SK-N-SH (cell line): ENCODE measurements at regions not wholly inside any gene's neighbourhood (a gene's known extent, or its start where the extent isn't known, plus 50 kb on each side); places are given as distances from the start of the nearest gene placed in this dataset.

Source experiments
- EP300 ChIP-seq, 2 experiments: IDR thresholded peaks; 2 replicates each; pipeline versions ENCODE4 v1.4.0 to v1.6.1; 2012; ENCODE audit warnings: borderline replicate concordance in 1 of 2, low read depth in 1 of 2, low read length in 1 of 2
- MEF2A ChIP-seq: IDR thresholded peaks from 2 replicates; pipeline ENCODE4 v1.4.0; 2012; ENCODE audit warnings: low read depth, borderline replicate concordance
- POLR2AphosphoS5 ChIP-seq: IDR thresholded peaks from 2 replicates; pipeline ENCODE4 v1.6.1; 2012; ENCODE audit warnings: low read depth, low read length
- RFX5 ChIP-seq: IDR thresholded peaks from 2 replicates; pipeline ENCODE4 v1.6.1; 2012; ENCODE audit warnings: mild to moderate bottlenecking, improper control_type of control experiment, low read length
- SIN3A ChIP-seq: IDR thresholded peaks from 2 replicates; pipeline ENCODE4 v1.6.1; 2012; ENCODE audit warnings: low read depth, mild to moderate bottlenecking, low read length, moderate library complexity, borderline replicate concordance
- YY1 ChIP-seq: IDR thresholded peaks from 2 replicates; pipeline ENCODE4 v1.4.0; 2012; ENCODE audit warnings: low read depth, mild to moderate bottlenecking
- TF ChIP-seq, protein P1 (sequence below): fragments of 200-600 bp; sonication (generic); IDR thresholded peaks from 2 replicates; pipeline ENCODE4 v1.6.1; 2017; ENCODE audit warnings: antibody characterized with exemption, mild to moderate bottlenecking, moderate library complexity

GRCh38 chr2:171627412-171627811 lies 59.9 kb upstream of the DYNC1I2 start:
- TF ChIP-seq RFX5 = no peak
- TF ChIP-seq, protein P1, sequence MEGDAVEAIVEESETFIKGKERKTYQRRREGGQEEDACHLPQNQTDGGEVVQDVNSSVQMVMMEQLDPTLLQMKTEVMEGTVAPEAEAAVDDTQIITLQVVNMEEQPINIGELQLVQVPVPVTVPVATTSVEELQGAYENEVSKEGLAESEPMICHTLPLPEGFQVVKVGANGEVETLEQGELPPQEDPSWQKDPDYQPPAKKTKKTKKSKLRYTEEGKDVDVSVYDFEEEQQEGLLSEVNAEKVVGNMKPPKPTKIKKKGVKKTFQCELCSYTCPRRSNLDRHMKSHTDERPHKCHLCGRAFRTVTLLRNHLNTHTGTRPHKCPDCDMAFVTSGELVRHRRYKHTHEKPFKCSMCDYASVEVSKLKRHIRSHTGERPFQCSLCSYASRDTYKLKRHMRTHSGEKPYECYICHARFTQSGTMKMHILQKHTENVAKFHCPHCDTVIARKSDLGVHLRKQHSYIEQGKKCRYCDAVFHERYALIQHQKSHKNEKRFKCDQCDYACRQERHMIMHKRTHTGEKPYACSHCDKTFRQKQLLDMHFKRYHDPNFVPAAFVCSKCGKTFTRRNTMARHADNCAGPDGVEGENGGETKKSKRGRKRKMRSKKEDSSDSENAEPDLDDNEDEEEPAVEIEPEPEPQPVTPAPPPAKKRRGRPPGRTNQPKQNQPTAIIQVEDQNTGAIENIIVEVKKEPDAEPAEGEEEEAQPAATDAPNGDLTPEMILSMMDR = no peak
- TF ChIP-seq EP300 (IDR thresholded peaks at IDR 0.05; ENCODE audit: borderline replicate concordance in 1 of 2, low read depth in 1 of 2, low read length in 1 of 2) = no peak
- TF ChIP-seq YY1 = no peak
- no peak for TF ChIP-seq SIN3A
- no peak for TF ChIP-seq POLR2AphosphoS5
- no peak for TF ChIP-seq MEF2A
